Spleen (tissue), 7 donors: ENCODE measurements at regions not wholly inside any gene's neighbourhood (a gene's known extent, or its start where the extent isn't known, plus 50 kb on each side); places are given as distances from the start of the nearest gene placed in this dataset.

ENCODE experiments used
- POLR2A ChIP-seq, 3 donors: fragments of 450-650 bp; IDR thresholded peaks; one replicate each; pipeline ENCODE4 v1.5.1; 2017; ENCODE audit warnings: antibody characterized with exemption in 3 of 3, mild to moderate bottlenecking in 1 of 3
- TF ChIP-seq, protein P1 (sequence below), 11 experiments: fragments of 200-600 bp in 7 of 11; fragments of 450-650 bp in 4 of 11; sonication (generic) in 4 of 11; IDR thresholded peaks in 8 of 11; conservative IDR thresholded peaks in 3 of 11; 1 replicate in 7 of 11; 2 replicates in 4 of 11; pipeline versions ENCODE4 v1.4.0 to v1.8.0; 2016 to 2021; ENCODE audit warnings: antibody characterized with exemption in 11 of 11, inconsistent platforms in 4 of 11, mild to moderate bottlenecking in 1 of 11
- donor health status: DM: no; HTN: no; CAD: no; lungs with moderate emphysema.
- donor health status: DM: no; HTN: no; CAD: no.
- donor health status: DM: no; HTN: no; CAD: no.

DNA sequence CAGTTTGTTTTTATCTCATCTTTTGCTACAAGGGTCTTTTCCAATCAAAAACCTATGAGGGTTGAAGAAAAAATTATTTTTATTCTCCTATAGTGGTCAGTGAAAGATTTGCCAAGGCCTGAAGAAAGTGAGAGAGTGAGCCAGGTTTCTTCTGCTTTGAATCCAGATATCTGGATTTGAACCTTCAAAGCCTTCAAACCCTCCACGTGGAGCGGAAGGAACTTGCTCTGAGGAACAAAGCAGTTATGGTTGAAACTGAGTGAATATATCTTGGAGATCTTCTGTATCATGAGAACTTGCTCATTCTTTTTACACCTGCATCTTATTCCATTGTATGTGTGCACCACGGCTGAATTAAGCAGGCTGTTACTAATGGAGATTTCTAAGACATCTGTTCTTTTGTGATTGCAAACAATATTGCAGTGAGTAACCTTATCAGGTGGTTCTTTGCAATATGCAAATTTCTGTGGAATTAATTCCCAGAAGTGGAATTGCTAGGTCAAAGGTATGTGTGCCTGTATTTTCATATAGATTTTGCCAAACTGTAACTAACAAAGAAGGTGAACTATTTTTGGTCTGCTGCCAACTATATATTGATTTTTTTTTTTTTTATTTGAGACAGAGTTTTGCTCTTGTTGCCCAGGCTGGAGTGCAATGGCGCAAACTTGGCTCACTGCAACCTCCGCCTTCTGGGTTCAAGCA, 147.9 kb downstream of the B3GNT2 start:
- TF ChIP-seq POLR2A (IDR thresholded peaks at IDR 0.05) = no peak
- TF ChIP-seq, protein P1, sequence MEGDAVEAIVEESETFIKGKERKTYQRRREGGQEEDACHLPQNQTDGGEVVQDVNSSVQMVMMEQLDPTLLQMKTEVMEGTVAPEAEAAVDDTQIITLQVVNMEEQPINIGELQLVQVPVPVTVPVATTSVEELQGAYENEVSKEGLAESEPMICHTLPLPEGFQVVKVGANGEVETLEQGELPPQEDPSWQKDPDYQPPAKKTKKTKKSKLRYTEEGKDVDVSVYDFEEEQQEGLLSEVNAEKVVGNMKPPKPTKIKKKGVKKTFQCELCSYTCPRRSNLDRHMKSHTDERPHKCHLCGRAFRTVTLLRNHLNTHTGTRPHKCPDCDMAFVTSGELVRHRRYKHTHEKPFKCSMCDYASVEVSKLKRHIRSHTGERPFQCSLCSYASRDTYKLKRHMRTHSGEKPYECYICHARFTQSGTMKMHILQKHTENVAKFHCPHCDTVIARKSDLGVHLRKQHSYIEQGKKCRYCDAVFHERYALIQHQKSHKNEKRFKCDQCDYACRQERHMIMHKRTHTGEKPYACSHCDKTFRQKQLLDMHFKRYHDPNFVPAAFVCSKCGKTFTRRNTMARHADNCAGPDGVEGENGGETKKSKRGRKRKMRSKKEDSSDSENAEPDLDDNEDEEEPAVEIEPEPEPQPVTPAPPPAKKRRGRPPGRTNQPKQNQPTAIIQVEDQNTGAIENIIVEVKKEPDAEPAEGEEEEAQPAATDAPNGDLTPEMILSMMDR (IDR thresholded peaks at IDR 0.05 in 8 of 11, conservative IDR thresholded peaks at IDR 0.05 in 3 of 11) = no peak
